GM12864 (cell line): ENCODE measurements at regions not wholly inside any gene's neighbourhood (a gene's known extent, or its start where the extent isn't known, plus 50 kb on each side); places are given as distances from the start of the nearest gene placed in this dataset.

Experiments used
- DNase-seq: peaks from one replicate; pipeline ENCODE4 v3.0.0-alpha.2; 2011; ENCODE audit warnings: low read depth
- H3K4me3 ChIP-seq: 2 replicates; pipeline ENCODE4 v1.5.1; 2011; ENCODE audit warnings: mild to moderate bottlenecking, low read depth, low read length, control low read depth
- CTCF ChIP-seq: IDR thresholded peaks from 2 replicates; pipeline ENCODE4 v1.5.1; 2011; ENCODE audit warnings: low read depth, mild to moderate bottlenecking, moderate library complexity, low read length, control low read depth, inconsistent platforms; ENCODE audit errors: missing control alignments

- no peak overlapping the region for H3K4me3 ChIP-seq
- no peak for DNase-seq
Observed at GRCh38 chr20:60314727-60315126, 356.5 kb downstream of the CDH26 start.

GRCh38 chr20:60316476-60317158 lies 358.4 kb downstream of the CDH26 start:
- TF ChIP-seq CTCF = no peak
- no peak overlapping the region for H3K4me3 ChIP-seq
- DNase-seq = no peak

More at GRCh38 chr20:60314727-60315126, 356.5 kb downstream of the CDH26 start:
- TF ChIP-seq CTCF = no peak

- DNase-seq = no peak
- no peak overlapping the region for H3K4me3 ChIP-seq
- TF ChIP-seq CTCF = no peak
Observed at GRCh38 chr20:60317401-60317800, 359.2 kb downstream of the CDH26 start.

- no peak for DNase-seq
- no peak overlapping the region for H3K4me3 ChIP-seq
- no peak for TF ChIP-seq CTCF
Observed at GRCh38 chr20:60321601-60322000, 363.4 kb downstream of the CDH26 start.

GRCh38 chr20:60326821-60327220 lies 368.6 kb downstream of the CDH26 start:
- TF ChIP-seq CTCF = no peak
- no peak overlapping the region for H3K4me3 ChIP-seq
- no peak for DNase-seq

- H3K4me3 ChIP-seq = no peak overlapping the region
- no peak for TF ChIP-seq CTCF
- DNase-seq = no peak
Observed at GRCh38 chr20:60327971-60328660, 369.9 kb downstream of the CDH26 start.

- no peak for TF ChIP-seq CTCF
- no peak overlapping the region for H3K4me3 ChIP-seq
- no peak for DNase-seq
Observed at GRCh38 chr20:60330461-60330860, 372.2 kb downstream of the CDH26 start.
